CD4-positive, alpha-beta memory T cell (primary cell): ENCODE measurements at regions not wholly inside any gene's neighbourhood (a gene's known extent, or its start where the extent isn't known, plus 50 kb on each side); places are given as distances from the start of the nearest gene placed in this dataset.

Source experiments
- CTCF ChIA-PET: fragments of 350-600 bp; sonication (Branson Sonifier 250); formaldehyde crosslinking; loops from one replicate; lab custom pipeline; 2021; ENCODE audit warnings: inconsistent platforms; ENCODE audit not compliant: partially characterized antibody; lab: Charles Lee
- POLR2A ChIA-PET: fragments of 350-600 bp; sonication (Branson Sonifier 250); formaldehyde crosslinking; loops from one replicate; lab custom pipeline; 2021; ENCODE audit not compliant: partially characterized antibody; lab: Charles Lee
- DNase-seq, 5 donors: peaks; one replicate each; pipeline versions ENCODE4 v3.0.0 to v3.0.0-alpha.2; 2020 to 2022; ENCODE audit warnings: mixed read lengths in 1 of 5
- H3K27ac ChIP-seq: one replicate; pipeline ENCODE4 v1.7.0; 2013; ENCODE audit warnings: low read depth, low read length
- H3K27me3 ChIP-seq: 2 replicates; pipeline ENCODE4 v1.7.0; 2013; ENCODE audit warnings: mild to moderate bottlenecking, low read length, moderate library complexity; ENCODE audit not compliant: insufficient read depth
- H3K36me3 ChIP-seq: 2 replicates; pipeline ENCODE4 v1.7.0; 2013; ENCODE audit warnings: mild to moderate bottlenecking, low read length, moderate library complexity; ENCODE audit not compliant: insufficient read depth
- H3K4me1 ChIP-seq: 2 replicates; pipeline ENCODE4 v1.7.0; 2013; ENCODE audit warnings: mild to moderate bottlenecking, low read length, moderate library complexity; ENCODE audit not compliant: insufficient read depth
- H3K4me3 ChIP-seq, 2 donors: one replicate each; pipeline ENCODE4 v1.7.0; 2013; ENCODE audit warnings: low read length in 2 of 2, mild to moderate bottlenecking in 1 of 2
- H3K9me3 ChIP-seq, 2 donors: one replicate each; pipeline ENCODE4 v1.7.0; 2013; ENCODE audit warnings: low read length in 2 of 2, control low read depth in 1 of 2; ENCODE audit not compliant: control insufficient read depth in 1 of 2
- H3K27ac Mint-ChIP-seq, 7 donors: one replicate each; pipeline ENCODE4 v1.8.0; 2020 to 2021; ENCODE audit warnings: mixed read lengths in 7 of 7, mild to moderate bottlenecking in 6 of 7, inconsistent platforms in 3 of 7, moderate library complexity in 3 of 7
- H3K27me3 Mint-ChIP-seq, 2 donors: one replicate each; pipeline ENCODE4 v1.8.0; 2020 to 2021; ENCODE audit warnings: mixed read lengths in 2 of 2
- H3K36me3 Mint-ChIP-seq, 2 donors: one replicate each; pipeline ENCODE4 v1.8.0; 2020 to 2021; ENCODE audit warnings: mixed read lengths in 2 of 2, inconsistent platforms in 1 of 2, mild to moderate bottlenecking in 1 of 2
- H3K4me1 Mint-ChIP-seq, 4 donors: one replicate each; pipeline ENCODE4 v1.8.0; 2020 to 2021; ENCODE audit warnings: mixed read lengths in 4 of 4, mild to moderate bottlenecking in 1 of 4
- H3K4me3 Mint-ChIP-seq, 8 donors: one replicate each; pipeline ENCODE4 v1.8.0; 2020 to 2021; ENCODE audit warnings: mixed read lengths in 8 of 8, mild to moderate bottlenecking in 7 of 8, moderate library complexity in 6 of 8, inconsistent platforms in 3 of 8
- H3K9me3 Mint-ChIP-seq, 8 donors: one replicate each; pipeline ENCODE4 v1.8.0; 2020 to 2021; ENCODE audit warnings: mixed read lengths in 8 of 8, mild to moderate bottlenecking in 5 of 8, inconsistent platforms in 3 of 8, moderate library complexity in 1 of 8
- intact Hi-C: fragments of 100-400 bp; cut with micrococcal nuclease; formaldehyde crosslinking; loops from one replicate; pipeline ENCODE4 v1.15.1; 2023

DNA sequence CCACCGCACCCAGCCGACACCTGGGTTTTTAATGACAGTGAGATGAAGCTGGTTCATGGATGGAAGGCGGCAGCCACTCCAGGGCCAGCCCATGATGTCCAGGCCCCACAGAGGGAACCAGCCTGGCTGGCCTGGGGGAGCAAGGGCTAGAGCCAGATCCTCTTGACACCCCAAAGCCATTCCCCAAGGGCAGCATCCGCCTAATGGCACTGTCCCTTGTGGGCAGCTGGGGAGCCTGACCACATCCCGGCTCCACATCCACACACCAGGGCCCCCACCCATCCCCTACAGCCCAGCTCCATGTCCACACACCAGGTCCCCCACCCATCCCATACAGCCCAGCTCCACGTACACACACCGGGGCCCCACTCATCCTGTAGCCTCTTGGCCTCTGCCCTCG lies 53.3 kb upstream of the ACSF3 start:
- no peak overlapping the region for H3K4me3 Mint-ChIP-seq
- ChIA-PET POLR2A (no interaction called here), CTCF (no interaction called here)
- no peaks in the 10 kb centered on the region for H3K9me3 ChIP-seq
- H3K9me3 Mint-ChIP-seq, result no peaks in the 10 kb centered on the region
- no peaks in the 10 kb centered on the region for H3K27me3 Mint-ChIP-seq
- H3K27me3 ChIP-seq, result no peaks in the 10 kb centered on the region
- H3K27ac Mint-ChIP-seq, result no peak overlapping the region
- no peak for DNase-seq
- intact Hi-C loops, result no loop called here
- H3K4me1 ChIP-seq, result peaks cover 5% of the 10 kb centered on the region
- no peaks in the 10 kb centered on the region for H3K36me3 ChIP-seq
- H3K4me1 Mint-ChIP-seq, result peaks cover 1 to 14% (median 3%) of the 10 kb centered on the region in 4 donors
- no peak overlapping the region for H3K27ac ChIP-seq
- no peak overlapping the region for H3K4me3 ChIP-seq
- H3K36me3 Mint-ChIP-seq, result no peaks in the 10 kb centered on the region

DNA sequence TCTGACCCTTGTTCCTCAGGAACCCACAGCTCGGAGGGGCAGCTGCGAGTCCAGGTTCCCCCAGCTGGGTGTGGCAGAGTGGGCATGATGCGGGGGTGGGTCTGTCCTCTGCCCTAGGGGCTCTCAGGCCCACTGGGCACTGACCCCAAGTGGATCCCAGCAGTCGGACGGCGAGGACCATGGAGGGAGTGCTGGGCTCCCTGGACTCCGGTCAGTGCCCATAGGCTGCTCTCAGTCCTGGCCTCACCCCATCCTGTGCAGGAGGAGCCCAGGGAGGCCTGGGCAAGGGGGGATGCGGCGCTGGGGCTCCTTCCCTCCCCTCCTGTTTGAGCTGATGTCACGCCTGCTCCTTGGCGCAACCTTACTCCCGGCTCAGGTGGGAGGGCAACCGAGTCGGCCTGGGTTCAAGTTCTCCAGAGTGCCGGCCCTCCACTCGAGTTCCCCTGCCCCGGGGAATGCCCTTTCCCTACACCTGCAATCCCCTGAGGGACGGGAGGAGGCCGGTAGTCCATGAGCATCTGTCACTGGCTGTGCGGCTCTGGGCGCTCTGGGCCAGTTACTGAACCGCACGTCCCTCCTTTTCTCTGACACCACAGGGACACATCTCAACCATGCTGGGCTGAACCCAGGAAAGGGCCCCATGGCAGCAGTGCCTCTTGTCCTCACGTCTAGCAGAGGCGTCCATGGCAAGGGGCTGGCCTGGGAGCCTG lies 52.6 kb upstream of the ACSF3 start:
- no peak for DNase-seq
- Mint-ChIP-seq H3K27me3 (no peaks in the 10 kb centered on the region), H3K36me3 (no peaks in the 10 kb centered on the region), H3K4me3 (no peak overlapping the region), H3K9me3 (peaks cover 0 to 3% (median 0%) of the 10 kb centered on the region in 8 donors), H3K27ac (no peak overlapping the region), H3K4me1 (peaks cover 0 to 12% (median 2%) of the 10 kb centered on the region in 4 donors)
- Histone ChIP-seq H3K36me3 (no peaks in the 10 kb centered on the region), H3K27me3 (no peaks in the 10 kb centered on the region), H3K9me3 (no peaks in the 10 kb centered on the region), H3K4me3 (no peak overlapping the region), H3K4me1 (no peaks in the 10 kb centered on the region), H3K27ac (no peak overlapping the region)
- intact Hi-C loops, result no loop called here
- ChIA-PET POLR2A (no interaction called here), CTCF (no interaction called here)

DNA sequence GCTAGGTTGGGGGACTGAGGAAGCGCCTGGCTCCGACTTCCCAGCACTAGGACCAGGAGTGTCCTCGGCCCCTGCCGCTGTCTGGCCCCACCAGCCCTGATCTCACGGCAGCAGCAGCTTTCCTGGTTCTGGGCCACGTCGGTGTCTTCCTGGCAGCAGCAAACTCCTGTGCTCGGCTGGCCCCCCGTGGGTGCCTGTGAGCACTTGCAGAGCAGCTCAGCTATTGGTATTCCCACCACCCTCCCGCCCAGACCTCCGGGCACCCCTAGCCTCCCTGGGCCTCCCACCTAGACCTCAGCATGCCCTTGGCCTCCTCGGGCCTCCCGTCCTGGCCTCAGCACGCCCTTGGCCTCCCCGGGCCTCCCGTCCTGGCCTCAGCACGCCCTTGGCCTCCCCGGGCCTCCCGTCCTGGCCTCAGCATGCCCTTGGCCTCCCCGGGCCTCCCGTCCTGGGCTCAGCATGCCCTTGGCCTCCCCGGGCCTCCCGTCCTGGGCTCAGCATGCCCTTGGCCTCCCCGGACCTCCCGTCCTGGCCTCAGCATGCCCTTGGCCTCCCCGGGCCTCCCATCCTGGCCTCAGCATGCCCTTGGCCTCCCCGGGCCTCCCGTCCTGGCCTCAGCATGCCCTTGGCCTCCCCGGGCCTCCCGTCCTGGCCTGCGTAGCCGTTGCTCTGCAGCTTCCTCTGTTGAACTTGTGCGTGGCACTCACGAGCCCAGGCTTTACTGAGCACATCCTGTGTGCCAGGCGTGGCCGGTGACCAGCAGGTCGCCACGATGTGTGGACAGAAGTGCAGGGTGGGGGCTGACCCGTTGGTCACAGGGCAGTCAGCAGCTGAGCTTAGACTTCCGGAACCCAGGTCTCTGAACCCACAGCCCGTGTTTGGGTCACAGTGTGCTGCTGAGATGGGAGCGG lies 51.8 kb upstream of the ACSF3 start:
- intact Hi-C loops, result no loop called here
- no peak for DNase-seq
- Histone ChIP-seq H3K4me1 (no peaks in the 10 kb centered on the region), H3K9me3 (no peaks in the 10 kb centered on the region), H3K36me3 (no peaks in the 10 kb centered on the region), H3K27me3 (no peaks in the 10 kb centered on the region), H3K27ac (no peak overlapping the region), H3K4me3 (no peak overlapping the region)
- ChIA-PET POLR2A (no interaction called here), CTCF (no interaction called here)
- H3K4me1 Mint-ChIP-seq, result peaks cover 0 to 7% (median 2%) of the 10 kb centered on the region in 4 donors
- peak overlapping the region in 1 of 7 donors; percentile 6 for H3K27ac Mint-ChIP-seq
- H3K36me3 Mint-ChIP-seq, result no peaks in the 10 kb centered on the region
- no peak overlapping the region for H3K4me3 Mint-ChIP-seq
- H3K27me3 Mint-ChIP-seq, result no peaks in the 10 kb centered on the region
- peaks cover 0 to 3% (median 0%) of the 10 kb centered on the region in 8 donors for H3K9me3 Mint-ChIP-seq

DNA sequence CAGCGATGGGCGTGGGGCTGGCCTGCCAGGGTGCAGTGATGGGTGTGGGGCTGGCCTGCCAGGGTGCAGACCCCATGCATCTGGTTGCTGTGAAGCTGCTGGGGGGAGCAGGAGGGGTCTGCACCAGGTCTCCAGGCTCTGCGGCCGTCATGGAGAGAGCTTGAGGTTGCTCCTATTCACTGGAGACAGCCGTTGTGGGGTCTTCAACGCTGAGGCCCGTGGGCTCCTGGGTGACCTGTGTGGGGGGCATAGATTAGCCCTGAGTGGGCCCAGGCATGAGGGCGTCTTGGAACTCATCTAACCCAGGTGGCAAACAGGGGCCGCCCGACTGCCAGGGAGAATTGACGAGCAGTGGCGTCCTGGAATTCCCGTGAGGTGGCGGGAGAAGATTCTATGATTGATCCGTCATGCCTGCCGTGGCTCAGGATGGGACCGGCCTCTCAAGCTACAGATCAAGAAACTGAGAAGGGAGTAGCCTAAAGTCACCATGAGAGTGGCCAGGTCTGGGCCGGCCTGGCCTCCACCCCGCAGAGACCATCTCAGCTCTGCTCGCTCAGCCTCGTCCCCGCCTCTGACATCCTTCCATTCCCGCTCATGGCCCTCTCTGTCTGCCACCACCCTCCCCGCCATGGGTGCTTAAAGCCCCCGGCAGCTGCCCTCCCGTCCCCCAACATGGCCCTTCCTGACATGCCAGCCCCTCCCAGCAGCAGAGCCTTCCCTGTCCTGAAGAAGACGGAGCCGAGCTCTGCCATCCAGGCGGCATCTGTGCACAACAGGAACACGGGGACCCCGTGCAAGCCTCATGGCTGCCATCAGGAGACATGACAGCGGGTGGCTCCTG lies 50.7 kb upstream of the ACSF3 start:
- H3K27me3 Mint-ChIP-seq, result no peaks in the 10 kb centered on the region
- no peaks in the 10 kb centered on the region for H3K36me3 ChIP-seq
- no peaks in the 10 kb centered on the region for H3K36me3 Mint-ChIP-seq
- no peaks in the 10 kb centered on the region for H3K9me3 ChIP-seq
- no peak for DNase-seq
- peaks cover 0 to 2% (median under 1%) of the 10 kb centered on the region in 4 donors for H3K4me1 Mint-ChIP-seq
- peaks cover 0 to 3% (median 0%) of the 10 kb centered on the region in 8 donors for H3K9me3 Mint-ChIP-seq
- no peak overlapping the region for H3K27ac ChIP-seq
- POLR2A ChIA-PET, result no interaction called here
- CTCF ChIA-PET, result no interaction called here
- H3K27ac Mint-ChIP-seq, result no peak overlapping the region
- H3K4me3 Mint-ChIP-seq, result no peak overlapping the region
- intact Hi-C loops, result no loop called here
- no peaks in the 10 kb centered on the region for H3K27me3 ChIP-seq
- H3K4me3 ChIP-seq, result no peak overlapping the region
- no peaks in the 10 kb centered on the region for H3K4me1 ChIP-seq

DNA sequence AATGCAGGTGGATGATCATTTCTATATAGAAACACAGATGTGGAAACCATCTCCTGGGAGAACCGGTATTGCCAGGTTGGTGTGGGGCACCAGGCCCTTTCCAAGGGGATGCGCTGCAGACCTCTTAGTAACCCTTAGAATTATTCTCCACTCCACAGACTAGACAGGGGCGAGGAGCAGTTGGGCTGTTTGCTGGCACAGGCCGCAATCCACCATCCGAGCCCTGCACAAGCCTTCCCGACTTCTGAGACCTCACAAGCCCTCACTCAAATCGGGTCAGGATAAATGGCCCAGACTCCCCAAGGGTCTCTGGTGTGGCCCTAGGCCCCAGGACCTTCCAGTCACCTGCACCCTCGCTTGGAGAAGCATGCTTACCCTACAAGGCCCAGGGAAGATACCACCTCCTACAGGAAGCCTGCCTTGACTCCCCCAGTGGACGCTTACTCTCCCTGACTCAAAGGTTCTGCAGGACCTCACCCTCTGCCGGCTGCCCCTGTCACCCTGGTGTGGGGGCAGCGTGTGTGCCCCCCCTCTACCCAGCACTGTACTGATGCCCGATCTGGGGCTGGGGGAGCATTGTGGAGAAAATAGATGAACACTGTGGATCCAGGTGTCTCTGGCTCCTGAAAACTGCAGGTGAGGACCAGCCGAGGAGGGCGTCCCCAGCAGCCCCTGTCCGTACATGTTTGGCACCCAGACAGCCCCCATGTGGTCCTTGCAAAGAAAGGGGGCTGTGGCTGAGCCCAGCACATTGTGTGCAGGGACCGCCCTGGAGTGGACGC lies 49.8 kb upstream of the ACSF3 start:
- no peak for DNase-seq
- intact Hi-C loops, result no loop called here
- H3K27me3 ChIP-seq, result no peaks in the 10 kb centered on the region

More for the DNA sequence above, 49.8 kb upstream of the ACSF3 start:
- no peaks in the 10 kb centered on the region for H3K36me3 ChIP-seq
- Mint-ChIP-seq H3K36me3 (no peaks in the 10 kb centered on the region), H3K4me3 (no peak overlapping the region), H3K9me3 (peaks cover 0 to 3% (median 0%) of the 10 kb centered on the region in 8 donors), H3K4me1 (peaks cover 0 to 2% (median under 1%) of the 10 kb centered on the region in 4 donors), H3K27me3 (no peaks in the 10 kb centered on the region), H3K27ac (no peak overlapping the region)
- no peak overlapping the region for H3K27ac ChIP-seq
- ChIA-PET CTCF (no interaction called here), POLR2A (no interaction called here)
- H3K4me1 ChIP-seq, result no peaks in the 10 kb centered on the region
- no peak overlapping the region for H3K4me3 ChIP-seq
- no peaks in the 10 kb centered on the region for H3K9me3 ChIP-seq
